PFSK-1 (cell line): ENCODE measurements at regions not wholly inside any gene's neighbourhood (a gene's known extent, or its start where the extent isn't known, plus 50 kb on each side); places are given as distances from the start of the nearest gene placed in this dataset.

Source experiments
- FOXP2 ChIP-seq: optimal IDR thresholded peaks from 2 replicates; pipeline ENCODE3; 2011; ENCODE audit warnings: borderline replicate concordance, control low read depth, inconsistent platforms; ENCODE audit not compliant: insufficient read depth; ENCODE audit errors: extremely low read length, extremely low read depth
- POLR2AphosphoS5 ChIP-seq: IDR thresholded peaks from 2 replicates; pipeline ENCODE4 v1.6.1; 2012; ENCODE audit warnings: low read depth, mild to moderate bottlenecking, control low read depth, low read length, moderate library complexity
- SIN3A ChIP-seq: IDR thresholded peaks from 2 replicates; pipeline ENCODE4 v1.6.1; 2012; ENCODE audit warnings: mild to moderate bottlenecking, low read length, moderate library complexity, borderline replicate concordance; ENCODE audit not compliant: insufficient read depth
- TAF1 ChIP-seq: IDR thresholded peaks from 2 replicates; pipeline ENCODE4 v1.6.1; 2012; ENCODE audit warnings: low read length, control low read depth, borderline replicate concordance; ENCODE audit not compliant: insufficient read depth
- TF ChIP-seq, protein P1 (sequence below), 2 experiments: IDR thresholded peaks; 2 replicates each; pipeline versions ENCODE4 v1.6.1 to v1.8.0; 2011 to 2012; ENCODE audit warnings: low read depth in 2 of 2, low read length in 2 of 2, control low read depth in 1 of 2, inconsistent platforms in 1 of 2, mild to moderate bottlenecking in 1 of 2, moderate library complexity in 1 of 2; ENCODE audit not compliant: insufficient read depth in 1 of 2

DNA sequence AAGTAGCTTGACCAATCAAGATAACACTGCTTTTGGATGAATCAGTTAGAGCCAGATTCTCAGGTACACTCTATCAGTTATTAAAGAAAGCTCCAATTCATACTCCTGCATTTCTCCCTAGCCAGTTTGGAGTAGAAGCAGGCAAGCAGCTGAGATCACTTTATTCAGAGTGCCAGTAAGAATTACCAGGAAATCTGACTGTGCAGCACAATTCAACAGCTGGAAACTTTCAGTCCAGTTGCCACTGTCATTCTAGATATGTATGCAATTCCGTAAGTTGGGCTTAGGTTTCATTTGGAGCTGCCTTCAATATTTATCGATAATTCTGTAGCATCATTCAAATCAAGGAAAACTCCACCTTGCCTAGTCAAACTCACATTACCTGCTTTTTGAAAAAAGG lies 2625.6 kb upstream of the PCDH20 start:
- TF ChIP-seq TAF1 = no peak
- TF ChIP-seq, protein P1, sequence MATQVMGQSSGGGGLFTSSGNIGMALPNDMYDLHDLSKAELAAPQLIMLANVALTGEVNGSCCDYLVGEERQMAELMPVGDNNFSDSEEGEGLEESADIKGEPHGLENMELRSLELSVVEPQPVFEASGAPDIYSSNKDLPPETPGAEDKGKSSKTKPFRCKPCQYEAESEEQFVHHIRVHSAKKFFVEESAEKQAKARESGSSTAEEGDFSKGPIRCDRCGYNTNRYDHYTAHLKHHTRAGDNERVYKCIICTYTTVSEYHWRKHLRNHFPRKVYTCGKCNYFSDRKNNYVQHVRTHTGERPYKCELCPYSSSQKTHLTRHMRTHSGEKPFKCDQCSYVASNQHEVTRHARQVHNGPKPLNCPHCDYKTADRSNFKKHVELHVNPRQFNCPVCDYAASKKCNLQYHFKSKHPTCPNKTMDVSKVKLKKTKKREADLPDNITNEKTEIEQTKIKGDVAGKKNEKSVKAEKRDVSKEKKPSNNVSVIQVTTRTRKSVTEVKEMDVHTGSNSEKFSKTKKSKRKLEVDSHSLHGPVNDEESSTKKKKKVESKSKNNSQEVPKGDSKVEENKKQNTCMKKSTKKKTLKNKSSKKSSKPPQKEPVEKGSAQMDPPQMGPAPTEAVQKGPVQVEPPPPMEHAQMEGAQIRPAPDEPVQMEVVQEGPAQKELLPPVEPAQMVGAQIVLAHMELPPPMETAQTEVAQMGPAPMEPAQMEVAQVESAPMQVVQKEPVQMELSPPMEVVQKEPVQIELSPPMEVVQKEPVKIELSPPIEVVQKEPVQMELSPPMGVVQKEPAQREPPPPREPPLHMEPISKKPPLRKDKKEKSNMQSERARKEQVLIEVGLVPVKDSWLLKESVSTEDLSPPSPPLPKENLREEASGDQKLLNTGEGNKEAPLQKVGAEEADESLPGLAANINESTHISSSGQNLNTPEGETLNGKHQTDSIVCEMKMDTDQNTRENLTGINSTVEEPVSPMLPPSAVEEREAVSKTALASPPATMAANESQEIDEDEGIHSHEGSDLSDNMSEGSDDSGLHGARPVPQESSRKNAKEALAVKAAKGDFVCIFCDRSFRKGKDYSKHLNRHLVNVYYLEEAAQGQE (IDR thresholded peaks at IDR 0.05; ENCODE audit: insufficient read depth in 1 of 2, low read depth in 2 of 2, low read length in 2 of 2) = no peak

DNA sequence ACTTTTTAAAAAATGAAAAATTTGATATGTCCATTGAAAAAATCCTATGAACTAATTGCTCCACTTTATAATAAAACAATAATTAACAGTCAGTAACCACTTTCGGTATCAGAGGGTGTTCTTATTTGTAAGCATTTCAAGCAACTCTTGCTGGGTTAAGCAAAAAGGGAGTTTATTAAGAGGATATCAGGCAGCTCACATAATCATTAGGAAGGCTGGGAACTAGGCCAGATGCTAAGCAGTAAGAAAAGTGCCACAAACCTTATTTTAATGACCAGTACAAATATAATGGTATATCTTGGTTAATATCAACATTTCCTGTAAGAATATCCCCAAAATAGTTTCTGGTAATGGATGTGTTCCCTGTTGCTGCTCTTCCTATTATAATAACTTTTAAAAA lies 2618.3 kb upstream of the PCDH20 start:
- TF ChIP-seq POLR2AphosphoS5 = no peak
- no peak for TF ChIP-seq FOXP2
- no peak for TF ChIP-seq TAF1
- TF ChIP-seq, protein P1 (IDR thresholded peaks at IDR 0.05; ENCODE audit: insufficient read depth in 1 of 2, low read depth in 2 of 2, low read length in 2 of 2) = no peak
- TF ChIP-seq SIN3A = no peak

DNA sequence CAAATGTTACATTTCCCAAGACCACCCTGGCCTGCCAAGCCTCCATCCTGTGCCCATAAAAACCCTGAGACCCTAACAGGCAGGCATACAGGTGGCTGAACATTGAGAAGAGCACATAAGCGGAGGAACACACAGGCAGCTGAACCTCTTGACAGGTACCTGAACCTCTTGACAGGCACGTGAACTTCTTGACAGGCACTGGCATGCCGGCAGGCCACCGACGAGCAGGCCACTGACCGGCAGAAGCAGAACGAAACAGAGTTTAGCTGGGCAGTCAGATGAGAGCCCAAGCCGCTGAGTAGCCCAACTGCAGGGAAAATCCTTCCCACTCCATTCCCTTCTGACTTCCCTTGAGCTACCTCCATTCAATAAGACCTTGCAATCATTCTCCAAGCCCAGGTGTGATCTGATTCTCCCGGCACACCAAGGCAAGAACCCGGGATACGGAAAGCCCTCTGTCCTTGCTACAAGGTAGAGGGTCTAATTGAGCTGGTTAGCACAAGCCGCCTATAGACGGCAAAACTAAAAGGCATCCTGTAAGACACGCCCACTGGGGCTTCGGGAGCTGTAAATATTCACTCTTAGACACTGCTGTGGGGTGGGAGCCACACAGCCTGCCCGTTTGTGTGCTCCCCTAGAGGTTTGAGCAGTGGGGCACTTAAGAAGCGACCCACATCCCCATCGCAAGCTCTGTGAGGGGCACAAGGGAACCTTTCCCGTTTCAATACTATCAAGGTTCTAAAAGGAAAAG lies 2613.9 kb upstream of the PCDH20 start:
- TF ChIP-seq, protein P1 (IDR thresholded peaks at IDR 0.05; ENCODE audit: insufficient read depth in 1 of 2, low read depth in 2 of 2, low read length in 2 of 2) = no peak
- no peak for TF ChIP-seq FOXP2
- TF ChIP-seq TAF1 = no peak
- no peak for TF ChIP-seq POLR2AphosphoS5
- no peak for TF ChIP-seq SIN3A

DNA sequence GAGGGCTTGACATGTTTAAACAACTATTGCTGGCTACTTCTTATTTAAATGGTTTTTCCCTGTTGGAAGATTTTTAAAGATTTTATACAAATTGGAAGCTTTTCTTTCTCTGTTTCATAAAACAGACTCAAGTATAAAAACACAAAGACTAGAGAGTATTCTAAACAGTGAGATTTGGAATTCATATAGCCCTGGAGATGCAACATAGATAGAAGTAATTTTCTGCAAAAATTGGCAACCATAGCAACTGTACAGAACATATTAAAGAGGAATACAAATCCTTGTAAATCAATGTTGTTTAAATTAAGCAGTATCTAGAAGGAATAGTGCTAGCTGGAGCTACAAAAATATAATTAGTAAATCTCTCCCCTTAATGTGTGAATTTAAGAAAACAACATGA lies 2612.9 kb upstream of the PCDH20 start:
- no peak for TF ChIP-seq SIN3A
- no peak for TF ChIP-seq FOXP2
- TF ChIP-seq POLR2AphosphoS5 = no peak
- TF ChIP-seq TAF1 = no peak
- TF ChIP-seq, protein P1 (IDR thresholded peaks at IDR 0.05; ENCODE audit: insufficient read depth in 1 of 2, low read depth in 2 of 2, low read length in 2 of 2) = no peak

DNA sequence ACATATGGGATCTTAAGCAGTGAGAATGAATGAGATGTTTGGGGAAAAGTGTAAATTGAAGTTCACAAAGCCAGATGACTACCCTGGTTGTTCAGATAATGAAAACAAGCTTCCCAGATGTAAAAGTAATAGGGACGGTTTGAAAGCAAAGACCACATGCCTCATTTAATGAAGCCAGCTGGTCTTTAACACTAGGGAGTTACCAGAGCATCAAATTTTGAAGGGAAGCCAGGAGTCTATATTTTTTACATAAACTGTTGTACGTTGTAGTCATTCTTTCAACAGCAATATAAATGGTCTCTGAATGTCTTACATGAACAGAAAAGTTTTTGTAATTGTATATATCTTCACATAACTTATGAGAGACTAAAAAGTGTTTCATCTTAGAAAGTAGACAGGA lies 2604.5 kb upstream of the PCDH20 start:
- TF ChIP-seq POLR2AphosphoS5 = no peak
